Thoracic aorta (tissue), 2 donors: ENCODE measurements at regions not wholly inside any gene's neighbourhood (a gene's known extent, or its start where the extent isn't known, plus 50 kb on each side); places are given as distances from the start of the nearest gene placed in this dataset.

Source experiments
- ATAC-seq: fragments of 150-250 bp; one replicate; pipeline ENCODE4 v1.8.0; 2017; ENCODE audit warnings: low read depth; ENCODE audit not compliant: insufficient number of reproducible peaks, low FRiP score
- DNase-seq: peaks from one replicate; pipeline ENCODE4 v3.0.0-alpha.2; 2020; ENCODE audit warnings: low spot score
- H3K27ac ChIP-seq, 2 donors: fragments of 200-600 bp; sonication (generic); 1 replicate in 1 of 2; 2 replicates in 1 of 2; pipeline ENCODE4 v1.5.1; 2016; ENCODE audit warnings: mild to moderate bottlenecking in 2 of 2, moderate library complexity in 2 of 2
- H3K27me3 ChIP-seq: fragments of 200-600 bp; sonication (generic); replicated peaks from 2 replicates; pipeline ENCODE4 v1.6.0; 2016; ENCODE audit warnings: mild to moderate bottlenecking; ENCODE audit not compliant: insufficient read depth
- H3K36me3 ChIP-seq: fragments of 200-600 bp; sonication (generic); one replicate; pipeline ENCODE4 v1.5.1; 2016
- H3K4me1 ChIP-seq, 2 donors: fragments of 200-600 bp; sonication (generic); 1 replicate in 1 of 2; 2 replicates in 1 of 2; pipeline versions ENCODE4 v1.5.1 to v1.6.0; 2016; ENCODE audit warnings: low read depth in 2 of 2, mild to moderate bottlenecking in 1 of 2; ENCODE audit not compliant: control insufficient read depth in 1 of 2
- H3K4me3 ChIP-seq: fragments of 200-600 bp; sonication (generic); 2 replicates; pipeline ENCODE4 v1.5.1; 2016; ENCODE audit warnings: mild to moderate bottlenecking
- H3K9me3 ChIP-seq: fragments of 200-600 bp; sonication (generic); 2 replicates; pipeline ENCODE4 v1.5.1; 2016
- TF ChIP-seq, protein P1 (sequence below): fragments of 200-600 bp; sonication (generic); IDR thresholded peaks from one replicate; pipeline ENCODE4 v1.5.1; 2019; ENCODE audit warnings: antibody characterized with exemption

DNA sequence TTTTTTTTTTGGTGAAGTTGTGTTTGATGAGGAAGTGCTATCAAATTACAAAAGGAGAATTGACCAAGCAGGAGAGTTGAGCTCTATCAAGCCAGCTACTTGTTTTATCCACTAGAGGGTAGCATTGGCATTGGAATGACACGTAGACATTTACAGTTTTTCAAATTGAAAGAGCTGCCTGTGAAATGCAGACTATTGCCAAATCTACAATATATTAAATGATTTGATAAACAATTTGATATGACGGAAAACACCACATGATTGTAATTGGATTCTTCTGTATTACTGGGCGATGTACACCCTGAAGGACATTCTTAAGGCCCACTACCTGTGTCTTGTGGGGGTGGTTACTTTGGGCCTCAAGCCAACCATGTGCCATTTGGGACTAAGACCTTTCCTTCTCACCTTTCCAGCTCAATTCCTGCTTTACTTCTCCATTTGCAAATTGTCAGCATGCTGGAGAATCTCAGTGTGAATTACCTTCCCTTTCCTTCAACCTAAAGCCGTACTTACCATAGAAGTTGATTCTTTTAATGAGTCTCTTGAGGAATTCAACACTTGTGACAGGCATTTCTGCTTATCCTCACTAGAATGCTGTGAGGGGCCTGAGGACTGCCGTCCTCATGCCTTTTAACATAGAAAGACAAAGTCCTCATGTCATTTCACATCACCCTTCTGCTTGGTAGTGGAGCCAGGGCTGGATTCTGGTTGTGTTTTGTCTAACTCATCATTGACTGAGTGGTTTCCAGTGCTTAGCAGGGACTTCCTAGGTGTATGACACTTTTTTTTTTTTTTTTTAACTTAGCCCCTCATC, 134.8 kb upstream of the THUMPD2 start:
- no peak overlapping the region for H3K4me3 ChIP-seq
- ATAC-seq (peak; percentile 79), DNase-seq (no peak)
- H3K27ac ChIP-seq: no peak overlapping the region
- no peaks in the 10 kb centered on the region for H3K27me3 ChIP-seq
- no peaks in the 10 kb centered on the region for H3K36me3 ChIP-seq
- H3K4me1 ChIP-seq: no peaks in the 10 kb centered on the region
- TF ChIP-seq, protein P1, sequence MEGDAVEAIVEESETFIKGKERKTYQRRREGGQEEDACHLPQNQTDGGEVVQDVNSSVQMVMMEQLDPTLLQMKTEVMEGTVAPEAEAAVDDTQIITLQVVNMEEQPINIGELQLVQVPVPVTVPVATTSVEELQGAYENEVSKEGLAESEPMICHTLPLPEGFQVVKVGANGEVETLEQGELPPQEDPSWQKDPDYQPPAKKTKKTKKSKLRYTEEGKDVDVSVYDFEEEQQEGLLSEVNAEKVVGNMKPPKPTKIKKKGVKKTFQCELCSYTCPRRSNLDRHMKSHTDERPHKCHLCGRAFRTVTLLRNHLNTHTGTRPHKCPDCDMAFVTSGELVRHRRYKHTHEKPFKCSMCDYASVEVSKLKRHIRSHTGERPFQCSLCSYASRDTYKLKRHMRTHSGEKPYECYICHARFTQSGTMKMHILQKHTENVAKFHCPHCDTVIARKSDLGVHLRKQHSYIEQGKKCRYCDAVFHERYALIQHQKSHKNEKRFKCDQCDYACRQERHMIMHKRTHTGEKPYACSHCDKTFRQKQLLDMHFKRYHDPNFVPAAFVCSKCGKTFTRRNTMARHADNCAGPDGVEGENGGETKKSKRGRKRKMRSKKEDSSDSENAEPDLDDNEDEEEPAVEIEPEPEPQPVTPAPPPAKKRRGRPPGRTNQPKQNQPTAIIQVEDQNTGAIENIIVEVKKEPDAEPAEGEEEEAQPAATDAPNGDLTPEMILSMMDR: peak; percentile 75
- H3K9me3 ChIP-seq: no peaks in the 10 kb centered on the region

DNA sequence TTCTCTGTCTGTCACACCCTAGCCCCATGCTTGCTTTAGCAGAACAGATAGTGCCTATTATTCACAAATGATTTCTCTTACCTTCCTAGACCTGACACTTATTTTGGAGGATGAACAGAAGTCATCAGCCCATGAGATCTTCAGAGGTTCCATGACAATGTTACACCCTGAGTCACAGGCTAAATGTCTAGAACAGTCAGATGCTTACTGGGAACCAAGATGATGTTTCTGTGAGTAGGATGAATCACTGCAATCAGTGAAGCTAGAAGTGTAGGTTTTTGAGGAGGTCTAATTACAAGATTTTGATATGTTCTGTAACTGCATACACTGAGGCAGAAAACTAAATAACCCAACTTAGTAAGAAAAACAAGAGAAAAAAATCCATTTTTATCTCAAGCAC, 123.0 kb upstream of the THUMPD2 start:
- H3K27ac ChIP-seq: no peak overlapping the region
- H3K27me3 ChIP-seq: no peaks in the 10 kb centered on the region
- TF ChIP-seq, protein P1: no peak
- H3K4me3 ChIP-seq: no peak overlapping the region
- H3K36me3 ChIP-seq: no peaks in the 10 kb centered on the region
- no peaks in the 10 kb centered on the region for H3K9me3 ChIP-seq
- no peaks in the 10 kb centered on the region for H3K4me1 ChIP-seq
- ATAC-seq: no peak
- DNase-seq: no peak

DNA sequence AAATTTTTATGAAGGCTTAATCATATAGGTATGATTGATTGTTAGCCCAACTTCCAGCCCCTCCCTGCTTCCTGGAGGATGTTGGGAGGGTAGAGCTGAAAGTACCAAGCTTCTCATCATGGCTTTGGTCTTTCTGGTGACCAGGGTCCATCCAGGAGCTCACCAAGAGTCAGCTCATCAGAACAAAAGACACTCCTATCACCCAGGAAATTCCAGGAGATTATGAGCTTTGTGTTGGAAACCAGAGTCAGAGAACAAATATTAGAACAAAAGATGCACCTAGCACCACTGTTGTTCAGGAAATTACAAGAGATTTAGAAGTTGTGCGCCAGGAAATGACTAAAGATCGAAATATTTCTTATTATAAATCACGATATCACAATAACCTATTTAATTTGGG, 119.9 kb upstream of the THUMPD2 start:
- Histone ChIP-seq H3K4me1 (no peaks in the 10 kb centered on the region), H3K36me3 (no peaks in the 10 kb centered on the region), H3K9me3 (no peaks in the 10 kb centered on the region), H3K4me3 (no peak overlapping the region), H3K27me3 (no peaks in the 10 kb centered on the region), H3K27ac (no peak overlapping the region)
- DNase-seq (no peak), ATAC-seq (no peak)
- TF ChIP-seq, protein P1: no peak

DNA sequence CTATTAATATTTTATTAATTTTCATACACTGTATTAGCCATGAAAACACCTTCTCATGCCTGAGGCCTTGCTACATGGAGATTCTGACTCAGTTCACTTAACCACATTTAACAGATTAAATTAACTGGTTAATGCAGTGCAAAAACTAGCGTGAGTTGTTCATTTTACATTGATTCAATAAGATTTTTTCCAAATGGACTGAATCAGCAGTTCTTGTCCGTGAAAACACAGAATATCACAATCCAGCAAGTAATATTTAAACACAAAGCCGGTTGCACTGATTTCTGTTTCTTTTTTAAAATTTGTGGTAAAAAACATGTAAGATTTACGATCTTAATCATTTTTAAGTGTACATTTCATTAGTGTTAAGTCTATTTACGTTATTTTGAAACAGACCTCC, 118.2 kb upstream of the THUMPD2 start:
- TF ChIP-seq, protein P1: no peak
- no peaks in the 10 kb centered on the region for H3K27me3 ChIP-seq
- no peaks in the 10 kb centered on the region for H3K36me3 ChIP-seq
- H3K27ac ChIP-seq: no peak overlapping the region
- H3K4me1 ChIP-seq: no peaks in the 10 kb centered on the region
- H3K9me3 ChIP-seq: no peaks in the 10 kb centered on the region
- DNase-seq (no peak), ATAC-seq (no peak)
- H3K4me3 ChIP-seq: no peak overlapping the region

DNA sequence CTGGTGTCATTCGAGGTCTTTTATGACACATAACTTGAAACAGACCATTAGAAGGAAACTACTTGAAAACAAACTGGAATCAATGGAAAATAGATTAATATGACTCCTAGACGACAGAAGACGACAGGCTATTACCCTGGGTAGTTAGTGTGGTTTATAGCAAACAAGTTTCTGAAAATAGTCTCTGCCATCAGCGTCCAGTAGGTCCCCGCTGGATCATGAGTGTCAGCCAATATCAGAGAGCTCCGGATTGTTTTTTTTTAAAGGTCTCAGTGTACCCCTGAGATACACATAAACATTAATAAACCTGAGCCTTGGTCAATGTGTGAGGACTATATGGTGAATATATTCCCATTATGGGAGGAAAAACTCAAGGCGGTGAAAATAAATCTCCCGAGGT, 115.0 kb upstream of the THUMPD2 start:
- TF ChIP-seq, protein P1: no peak
- no peak for ATAC-seq

More for the DNA sequence above, 115.0 kb upstream of the THUMPD2 start:
- no peak overlapping the region for H3K4me3 ChIP-seq
- H3K27me3 ChIP-seq: no peaks in the 10 kb centered on the region
- no peaks in the 10 kb centered on the region for H3K4me1 ChIP-seq
- DNase-seq: no peak
- no peaks in the 10 kb centered on the region for H3K9me3 ChIP-seq
- no peaks in the 10 kb centered on the region for H3K36me3 ChIP-seq
- H3K27ac ChIP-seq: no peak overlapping the region
